Adrenal gland (tissue), 5 donors: ENCODE measurements at regions not wholly inside any gene's neighbourhood (a gene's known extent, or its start where the extent isn't known, plus 50 kb on each side); places are given as distances from the start of the nearest gene placed in this dataset.

Source experiments
- CTCF ChIP-seq, 6 experiments: fragments of 450-650 bp in 4 of 6; fragments of 200-600 bp in 2 of 6; sonication (generic) in 1 of 6; IDR thresholded peaks; 1 replicate in 5 of 6; 2 replicates in 1 of 6; pipeline versions ENCODE4 v1.5.1 to v1.8.0; 2016 to 2021; ENCODE audit warnings: antibody characterized with exemption in 6 of 6, mild to moderate bottlenecking in 2 of 6, moderate library complexity in 1 of 6
- POLR2A ChIP-seq, 2 donors: fragments of 450-650 bp; IDR thresholded peaks; one replicate each; pipeline ENCODE4 v1.6.1; 2017; ENCODE audit warnings: antibody characterized with exemption in 2 of 2, mild to moderate bottlenecking in 2 of 2, moderate library complexity in 1 of 2
- donor health status: DM: no; HTN: no; CAD: no.

- TF ChIP-seq CTCF (IDR thresholded peaks at IDR 0.05) = no peak
- TF ChIP-seq POLR2A (IDR thresholded peaks at IDR 0.05) = no peak
These were observed 633.9 kb downstream of the BCL11A start for GRCh38 chr2:59919579-59919978.
